Glutamatergic neuron (in vitro differentiated cells): ENCODE measurements at regions not wholly inside any gene's neighbourhood (a gene's known extent, or its start where the extent isn't known, plus 50 kb on each side); places are given as distances from the start of the nearest gene placed in this dataset.

ENCODE experiments used
- DNase-seq: peaks from one replicate; pipeline ENCODE4 v3.0.0; 2022
- H3K27ac Mint-ChIP-seq: one replicate; pipeline ENCODE4 v1.8.0; 2020; ENCODE audit warnings: mild to moderate bottlenecking, mixed read lengths, inconsistent platforms; ENCODE audit not compliant: unreplicated experiment
- H3K27me3 Mint-ChIP-seq: one replicate; pipeline ENCODE4 v1.8.0; 2020; ENCODE audit warnings: mild to moderate bottlenecking, moderate library complexity, mixed read lengths, inconsistent platforms; ENCODE audit not compliant: unreplicated experiment
- H3K36me3 Mint-ChIP-seq: one replicate; pipeline ENCODE4 v1.8.0; 2020; ENCODE audit warnings: mild to moderate bottlenecking, mixed read lengths, inconsistent platforms; ENCODE audit not compliant: unreplicated experiment
- H3K4me1 Mint-ChIP-seq: one replicate; pipeline ENCODE4 v1.8.0; 2020; ENCODE audit warnings: mild to moderate bottlenecking, low read depth, mixed read lengths, inconsistent platforms; ENCODE audit not compliant: unreplicated experiment
- H3K4me3 Mint-ChIP-seq: one replicate; pipeline ENCODE4 v1.8.0; 2020; ENCODE audit warnings: mild to moderate bottlenecking, mixed read lengths, inconsistent platforms; ENCODE audit not compliant: unreplicated experiment
- H3K9me3 Mint-ChIP-seq: one replicate; pipeline ENCODE4 v1.8.0; 2020; ENCODE audit warnings: mild to moderate bottlenecking, moderate library complexity, mixed read lengths, inconsistent platforms; ENCODE audit not compliant: unreplicated experiment
- TF ChIP-seq, protein P1 (sequence below): fragments of 200-600 bp; sonication (generic); IDR thresholded peaks from one replicate; pipeline ENCODE4 v1.5.0; 2021; ENCODE audit not compliant: partially characterized antibody, unreplicated experiment

DNA sequence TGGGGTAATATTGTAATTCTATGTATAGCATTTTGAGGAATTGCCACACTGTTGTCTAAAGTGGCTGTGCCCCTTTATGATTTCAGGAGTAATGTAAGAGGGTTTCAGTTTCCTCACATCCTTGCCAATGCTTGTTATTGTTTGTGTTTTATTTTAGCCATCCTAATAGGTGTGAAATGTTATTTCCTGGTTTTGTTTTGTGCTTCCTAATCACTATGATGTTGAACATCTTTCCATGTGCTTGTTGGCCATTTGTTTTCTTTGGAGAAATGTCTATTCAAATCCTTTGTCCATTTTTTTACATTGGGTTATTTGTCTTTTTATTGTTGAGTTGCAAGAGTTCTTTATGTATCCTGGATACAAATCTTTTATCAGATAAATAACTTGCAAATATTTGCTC, 97.3 kb upstream of the MLIP start:
- H3K27me3 Mint-ChIP-seq = no peaks in the 10 kb centered on the region
- H3K4me1 Mint-ChIP-seq = no peaks in the 10 kb centered on the region

DNA sequence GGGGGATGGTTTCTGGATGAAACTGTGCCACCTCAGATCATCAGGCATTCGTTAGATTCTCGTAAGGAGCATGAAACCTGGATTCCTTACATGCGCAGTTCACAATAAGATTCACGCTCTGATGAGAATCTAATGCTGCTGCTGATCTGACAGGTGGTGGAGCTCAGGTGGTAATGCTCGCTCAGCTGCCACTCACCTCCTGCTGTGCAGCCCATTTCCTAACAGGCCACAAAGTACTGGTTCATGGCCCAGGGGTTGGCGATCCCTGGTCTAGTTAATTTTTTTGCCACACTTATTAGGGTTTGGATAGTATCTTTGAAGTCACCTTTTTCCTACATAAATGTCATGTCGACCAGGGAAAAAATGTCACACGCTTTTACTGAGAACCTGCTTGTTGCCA, 96.8 kb upstream of the MLIP start:
- H3K9me3 Mint-ChIP-seq = peaks cover 1% of the 10 kb centered on the region
- no peak overlapping the region for H3K4me3 Mint-ChIP-seq
- H3K4me1 Mint-ChIP-seq = no peaks in the 10 kb centered on the region
- H3K27me3 Mint-ChIP-seq = no peaks in the 10 kb centered on the region
- H3K36me3 Mint-ChIP-seq = no peaks in the 10 kb centered on the region
- TF ChIP-seq, protein P1, sequence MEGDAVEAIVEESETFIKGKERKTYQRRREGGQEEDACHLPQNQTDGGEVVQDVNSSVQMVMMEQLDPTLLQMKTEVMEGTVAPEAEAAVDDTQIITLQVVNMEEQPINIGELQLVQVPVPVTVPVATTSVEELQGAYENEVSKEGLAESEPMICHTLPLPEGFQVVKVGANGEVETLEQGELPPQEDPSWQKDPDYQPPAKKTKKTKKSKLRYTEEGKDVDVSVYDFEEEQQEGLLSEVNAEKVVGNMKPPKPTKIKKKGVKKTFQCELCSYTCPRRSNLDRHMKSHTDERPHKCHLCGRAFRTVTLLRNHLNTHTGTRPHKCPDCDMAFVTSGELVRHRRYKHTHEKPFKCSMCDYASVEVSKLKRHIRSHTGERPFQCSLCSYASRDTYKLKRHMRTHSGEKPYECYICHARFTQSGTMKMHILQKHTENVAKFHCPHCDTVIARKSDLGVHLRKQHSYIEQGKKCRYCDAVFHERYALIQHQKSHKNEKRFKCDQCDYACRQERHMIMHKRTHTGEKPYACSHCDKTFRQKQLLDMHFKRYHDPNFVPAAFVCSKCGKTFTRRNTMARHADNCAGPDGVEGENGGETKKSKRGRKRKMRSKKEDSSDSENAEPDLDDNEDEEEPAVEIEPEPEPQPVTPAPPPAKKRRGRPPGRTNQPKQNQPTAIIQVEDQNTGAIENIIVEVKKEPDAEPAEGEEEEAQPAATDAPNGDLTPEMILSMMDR = no peak
- H3K27ac Mint-ChIP-seq = no peak overlapping the region
- DNase-seq = no peak

More for the DNA sequence above, 97.3 kb upstream of the MLIP start:
- Mint-ChIP-seq H3K4me3 (no peak overlapping the region), H3K36me3 (no peaks in the 10 kb centered on the region), H3K9me3 (peaks cover 1% of the 10 kb centered on the region), H3K27ac (no peak overlapping the region)
- TF ChIP-seq, protein P1 = no peak
- no peak for DNase-seq

DNA sequence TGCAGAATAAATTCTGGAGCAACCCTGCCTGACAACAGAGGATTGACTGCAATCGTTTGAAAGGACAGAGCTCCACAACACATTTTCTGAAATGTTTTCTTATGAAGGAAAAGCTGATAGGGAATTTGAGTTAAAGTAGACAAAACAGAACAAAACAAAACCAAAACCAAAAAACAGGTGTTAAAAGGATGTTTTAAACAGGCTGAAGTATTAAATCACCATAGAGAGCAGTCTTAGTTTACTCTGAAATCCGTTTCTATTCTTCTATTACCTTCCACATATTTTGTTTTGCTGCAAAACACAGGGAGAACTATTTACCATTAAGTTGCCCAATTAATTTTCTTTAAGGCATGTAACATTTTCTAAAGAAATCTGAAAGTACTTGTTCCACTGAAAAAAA, 93.4 kb upstream of the MLIP start:
- TF ChIP-seq, protein P1 = no peak
- Mint-ChIP-seq H3K4me3 (no peak overlapping the region), H3K4me1 (no peaks in the 10 kb centered on the region), H3K27me3 (no peaks in the 10 kb centered on the region), H3K9me3 (peaks cover 1% of the 10 kb centered on the region), H3K27ac (no peak overlapping the region), H3K36me3 (no peaks in the 10 kb centered on the region)
- no peak for DNase-seq

DNA sequence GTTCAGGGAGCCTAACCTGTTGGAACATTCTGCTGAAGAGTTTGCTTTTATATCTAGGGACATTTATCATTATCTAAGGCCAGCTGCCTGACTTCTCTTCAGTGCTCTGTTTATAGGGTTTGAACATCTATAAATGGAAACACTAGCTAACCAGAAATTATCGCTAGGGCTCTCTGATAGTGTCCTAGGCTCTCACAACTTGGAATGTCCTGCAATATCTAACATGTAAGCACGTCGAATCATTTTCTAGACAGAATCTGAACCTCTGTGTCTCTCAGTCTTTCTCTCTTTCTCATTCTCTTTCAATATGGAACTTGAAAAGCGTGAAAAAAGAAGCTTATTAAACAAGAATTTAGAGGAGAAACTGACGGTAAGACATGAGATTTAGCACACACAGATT, 92.5 kb upstream of the MLIP start:
- no peaks in the 10 kb centered on the region for H3K36me3 Mint-ChIP-seq
- no peaks in the 10 kb centered on the region for H3K27me3 Mint-ChIP-seq
- H3K4me3 Mint-ChIP-seq = no peak overlapping the region
- H3K9me3 Mint-ChIP-seq = peaks cover 1% of the 10 kb centered on the region
- TF ChIP-seq, protein P1 = no peak
- H3K27ac Mint-ChIP-seq = no peak overlapping the region
- no peak for DNase-seq
- H3K4me1 Mint-ChIP-seq = no peaks in the 10 kb centered on the region

DNA sequence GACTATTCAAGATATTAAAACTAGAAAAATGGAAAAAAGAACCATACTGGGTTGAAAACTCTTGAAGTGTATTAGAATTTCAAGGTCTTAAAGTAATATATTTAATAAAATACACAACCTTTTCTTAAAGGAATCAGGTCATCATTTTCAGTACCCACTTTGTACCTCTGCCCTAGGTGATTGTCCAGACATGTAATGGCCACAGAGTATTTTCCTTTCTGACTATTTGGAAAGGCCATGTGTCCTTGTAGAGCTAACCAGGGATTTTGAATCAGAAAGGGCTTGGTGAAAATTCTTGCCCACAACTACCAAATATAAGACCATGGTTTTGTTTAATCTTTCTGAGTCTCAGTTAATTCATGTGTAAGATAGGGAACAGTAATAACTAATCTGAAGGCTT, 91.4 kb upstream of the MLIP start:
- no peaks in the 10 kb centered on the region for H3K9me3 Mint-ChIP-seq
- H3K27me3 Mint-ChIP-seq = no peaks in the 10 kb centered on the region
- H3K36me3 Mint-ChIP-seq = no peaks in the 10 kb centered on the region
- DNase-seq = no peak
- no peaks in the 10 kb centered on the region for H3K4me1 Mint-ChIP-seq
- TF ChIP-seq, protein P1 = no peak
- H3K4me3 Mint-ChIP-seq = no peak overlapping the region
- no peak overlapping the region for H3K27ac Mint-ChIP-seq
